Activated B cell treated with CpG ODN at 0.5 μM for 24 hours (primary cell): ENCODE measurements at regions not wholly inside any gene's neighbourhood (a gene's known extent, or its start where the extent isn't known, plus 50 kb on each side); places are given as distances from the start of the nearest gene placed in this dataset.

ENCODE experiments used
- ATAC-seq: fragments of 200-7000 bp; cut with Tn5 transposase; one replicate; pipeline ENCODE4 v1.10.0; 2021; ENCODE audit warnings: low read depth, mild to moderate bottlenecking, moderate library complexity
- CTCF ChIA-PET: fragments of 350-600 bp; sonication (Branson Sonifier 250); formaldehyde crosslinking; loops from one replicate; lab custom pipeline; 2021; ENCODE audit warnings: antibody characterized with exemption; lab: Charles Lee
- POLR2A ChIA-PET: fragments of 350-600 bp; sonication (Branson Sonifier 250); formaldehyde crosslinking; loops from one replicate; lab custom pipeline; 2021; ENCODE audit warnings: antibody characterized with exemption; lab: Charles Lee
- DNase-seq: peaks from one replicate; pipeline ENCODE4 v3.0.0; 2022
- H3K27ac Mint-ChIP-seq: one replicate; pipeline ENCODE4 v1.8.0; 2020; ENCODE audit warnings: mixed read lengths
- H3K27me3 Mint-ChIP-seq: one replicate; pipeline ENCODE4 v1.8.0; 2021; ENCODE audit warnings: mixed read lengths
- H3K36me3 Mint-ChIP-seq: one replicate; pipeline ENCODE4 v1.8.0; 2021; ENCODE audit warnings: low read depth, mixed read lengths
- H3K4me1 Mint-ChIP-seq: one replicate; pipeline ENCODE4 v1.8.0; 2021; ENCODE audit warnings: mixed read lengths
- H3K4me3 Mint-ChIP-seq: one replicate; pipeline ENCODE4 v1.8.0; 2020; ENCODE audit warnings: mild to moderate bottlenecking, mixed read lengths
- H3K9me3 Mint-ChIP-seq: one replicate; pipeline ENCODE4 v1.8.0; 2020; ENCODE audit warnings: mixed read lengths
- CTCF ChIP-seq: fragments of 200-600 bp; IDR thresholded peaks from one replicate; pipeline ENCODE4 v1.8.0; 2022; ENCODE audit warnings: antibody characterized with exemption, mild to moderate bottlenecking
- intact Hi-C: fragments of 100-400 bp; cut with micrococcal nuclease; formaldehyde crosslinking; loops from one replicate; pipeline ENCODE4 v1.15.1; 2024

GRCh38 chr16:50864386-50864785, 122.5 kb downstream of the CYLD start:
- ATAC-seq (no peak), DNase-seq (no peak)
- no peak overlapping the region for H3K27ac Mint-ChIP-seq
- H3K9me3 Mint-ChIP-seq = no peaks in the 10 kb centered on the region
- no peaks in the 10 kb centered on the region for H3K36me3 Mint-ChIP-seq
- peaks cover 8% of the 10 kb centered on the region for H3K27me3 Mint-ChIP-seq
- intact Hi-C loops = no loop called here
- no peak for TF ChIP-seq CTCF
- no peaks in the 10 kb centered on the region for H3K4me1 Mint-ChIP-seq
- ChIA-PET POLR2A (no interaction called here), CTCF (no interaction called here)
- no peak overlapping the region for H3K4me3 Mint-ChIP-seq

GRCh38 chr16:50863644-50864144, 121.8 kb downstream of the CYLD start:
- Mint-ChIP-seq H3K4me3 (no peak overlapping the region), H3K36me3 (no peaks in the 10 kb centered on the region), H3K27me3 (peaks cover 8% of the 10 kb centered on the region), H3K27ac (no peak overlapping the region), H3K4me1 (no peaks in the 10 kb centered on the region), H3K9me3 (no peaks in the 10 kb centered on the region)
- ChIA-PET CTCF (no interaction called here), POLR2A (no interaction called here)
- intact Hi-C loops = no loop called here
- TF ChIP-seq CTCF = no peak
- DNase-seq (no peak), ATAC-seq (no peak)

- no peak for TF ChIP-seq CTCF
- Mint-ChIP-seq H3K4me3 (no peak overlapping the region), H3K4me1 (no peaks in the 10 kb centered on the region), H3K9me3 (no peaks in the 10 kb centered on the region), H3K27ac (no peak overlapping the region), H3K27me3 (peaks cover 10% of the 10 kb centered on the region), H3K36me3 (no peaks in the 10 kb centered on the region)
- ChIA-PET POLR2A (no interaction called here), CTCF (no interaction called here)
- intact Hi-C loops = no loop called here
- ATAC-seq = no peak
- DNase-seq = no peak
These were observed 121.1 kb downstream of the CYLD start for GRCh38 chr16:50862818-50863643.

GRCh38 chr16:50861970-50862411, 120.1 kb downstream of the CYLD start:
- Mint-ChIP-seq H3K27ac (no peak overlapping the region), H3K36me3 (no peaks in the 10 kb centered on the region), H3K4me3 (no peak overlapping the region), H3K9me3 (no peaks in the 10 kb centered on the region), H3K4me1 (no peaks in the 10 kb centered on the region), H3K27me3 (peaks cover 15% of the 10 kb centered on the region)
- TF ChIP-seq CTCF = no peak
- intact Hi-C loops = no loop called here
- DNase-seq (no peak), ATAC-seq (no peak)
- CTCF ChIA-PET = no interaction called here
- POLR2A ChIA-PET = no interaction called here

GRCh38 chr16:50861451-50861850, 119.6 kb downstream of the CYLD start:
- intact Hi-C loops = no loop called here
- no peaks in the 10 kb centered on the region for H3K36me3 Mint-ChIP-seq
- CTCF ChIA-PET = no interaction called here
- no peak overlapping the region for H3K4me3 Mint-ChIP-seq
- ATAC-seq = no peak
- H3K27me3 Mint-ChIP-seq = peaks cover 19% of the 10 kb centered on the region
- no peak for TF ChIP-seq CTCF
- no peaks in the 10 kb centered on the region for H3K9me3 Mint-ChIP-seq
- no peak for DNase-seq
- POLR2A ChIA-PET = no interaction called here
- H3K27ac Mint-ChIP-seq = no peak overlapping the region
- H3K4me1 Mint-ChIP-seq = no peaks in the 10 kb centered on the region
